Tibial artery (tissue), 4 donors: ENCODE measurements at regions not wholly inside any gene's neighbourhood (a gene's known extent, or its start where the extent isn't known, plus 50 kb on each side); places are given as distances from the start of the nearest gene placed in this dataset.
A peak's percentile ranks its signal among the peaks of the same experiment; 100 is the strongest.

Experiments used
- DNase-seq, 2 donors: peaks; one replicate each; pipeline ENCODE4 v3.0.0-alpha.2; 2019
- H3K27ac ChIP-seq, 2 donors: fragments of 200-600 bp; sonication (generic) in 1 of 2; 1 replicate in 1 of 2; 2 replicates in 1 of 2; pipeline ENCODE4 v1.5.1; 2018 to 2019; ENCODE audit warnings: mild to moderate bottlenecking in 1 of 2
- H3K27me3 ChIP-seq, 2 donors: fragments of 200-600 bp; sonication (generic) in 1 of 2; one replicate each; pipeline versions ENCODE4 v1.5.1 to v1.6.0; 2016 to 2019
- H3K36me3 ChIP-seq, 3 donors: fragments of 200-600 bp; sonication (generic) in 2 of 3; one replicate each; pipeline ENCODE4 v1.5.1; 2016 to 2019; ENCODE audit warnings: mild to moderate bottlenecking in 2 of 3
- H3K4me1 ChIP-seq, 4 donors: fragments of 200-600 bp; sonication (generic) in 2 of 4; 1 replicate in 3 of 4; 2 replicates in 1 of 4; pipeline ENCODE4 v1.5.1; 2016 to 2019
- H3K4me3 ChIP-seq, 2 donors: fragments of 200-600 bp; sonication (generic) in 1 of 2; 1 replicate in 1 of 2; 2 replicates in 1 of 2; pipeline ENCODE4 v1.5.1; 2018 to 2019; ENCODE audit warnings: mild to moderate bottlenecking in 2 of 2
- H3K9me3 ChIP-seq, 3 donors: fragments of 200-600 bp; sonication (generic) in 1 of 3; one replicate each; pipeline ENCODE4 v1.5.1; 2016 to 2019
- CTCF ChIP-seq, 2 experiments: fragments of 200-600 bp in 1 of 2; fragments of 450-650 bp in 1 of 2; IDR thresholded peaks; one replicate each; pipeline ENCODE4 v1.5.1; 2017 to 2019; ENCODE audit warnings: antibody characterized with exemption in 2 of 2, mild to moderate bottlenecking in 1 of 2, moderate library complexity in 1 of 2
- intact Hi-C: fragments of 100-400 bp; cut with DNase I; formaldehyde crosslinking; loops from one replicate; pipeline ENCODE4 v1.15.0; 2023; ENCODE audit warnings: low total_unique reads

GRCh38 chr2:217150236-217150635 is 290.4 kb upstream of the TNP1 start:
- Histone ChIP-seq H3K4me1 (no peaks in the 10 kb centered on the region), H3K27me3 (no peaks in the 10 kb centered on the region), H3K36me3 (no peaks in the 10 kb centered on the region), H3K27ac (no peak overlapping the region), H3K9me3 (no peaks in the 10 kb centered on the region), H3K4me3 (no peak overlapping the region)
- DNase-seq: no peak
- no peak for TF ChIP-seq CTCF (IDR thresholded peaks at IDR 0.05)
- intact Hi-C loops: no loop called here

- H3K4me3 ChIP-seq: no peak overlapping the region
- no peaks in the 10 kb centered on the region for H3K4me1 ChIP-seq
- H3K27me3 ChIP-seq: no peaks in the 10 kb centered on the region
- H3K36me3 ChIP-seq: no peaks in the 10 kb centered on the region
- no peak overlapping the region for H3K27ac ChIP-seq
- H3K9me3 ChIP-seq: no peaks in the 10 kb centered on the region
- intact Hi-C loops: no loop called here
- TF ChIP-seq CTCF (IDR thresholded peaks at IDR 0.05): no peak
- no peak for DNase-seq
Measured at GRCh38 chr2:217149087-217149660, 289.3 kb upstream of the TNP1 start.

- no peaks in the 10 kb centered on the region for H3K36me3 ChIP-seq
- H3K9me3 ChIP-seq: no peaks in the 10 kb centered on the region
- H3K27ac ChIP-seq: no peak overlapping the region
- no peak for DNase-seq
- H3K27me3 ChIP-seq: no peaks in the 10 kb centered on the region
- intact Hi-C loops: no loop called here
- no peaks in the 10 kb centered on the region for H3K4me1 ChIP-seq
- no peak overlapping the region for H3K4me3 ChIP-seq
- TF ChIP-seq CTCF (IDR thresholded peaks at IDR 0.05): no peak
Measured at GRCh38 chr2:217147818-217148217, 288.0 kb upstream of the TNP1 start.

- Histone ChIP-seq H3K4me1 (no peaks in the 10 kb centered on the region), H3K9me3 (peaks cover 4 to 7% (median 5%) of the 10 kb centered on the region in 3 donors), H3K27me3 (no peaks in the 10 kb centered on the region), H3K4me3 (no peak overlapping the region), H3K36me3 (no peaks in the 10 kb centered on the region), H3K27ac (no peak overlapping the region)
- TF ChIP-seq CTCF (IDR thresholded peaks at IDR 0.05): no peak
- no peak for DNase-seq
- intact Hi-C loops: no loop called here
Measured at GRCh38 chr2:217146956-217147355, 287.1 kb upstream of the TNP1 start.

- Histone ChIP-seq H3K4me1 (no peaks in the 10 kb centered on the region), H3K4me3 (no peak overlapping the region), H3K27ac (no peak overlapping the region), H3K27me3 (no peaks in the 10 kb centered on the region), H3K36me3 (no peaks in the 10 kb centered on the region), H3K9me3 (peaks cover 4 to 29% (median 5%) of the 10 kb centered on the region in 3 donors)
- DNase-seq: no peak
- TF ChIP-seq CTCF (IDR thresholded peaks at IDR 0.05): peak; percentile 9 to 20
- intact Hi-C loops: no loop called here
Measured at GRCh38 chr2:217142649-217143266, 282.9 kb upstream of the TNP1 start.
